DMS 273 treated with DMSO at 0.1 percent for 48 hours (cell line): ENCODE measurements at regions not wholly inside any gene's neighbourhood (a gene's known extent, or its start where the extent isn't known, plus 50 kb on each side); places are given as distances from the start of the nearest gene placed in this dataset.
"Not testable (repeated sequence)": the region's sequence is repeated elsewhere in the genome, so short reads cannot be mapped to it uniquely, and the experiment has no call there.

Experiments
- DNase-seq: peaks from one replicate; lab custom pipeline; 2025; lab: John Stamatoyannopoulos, UW

DNA sequence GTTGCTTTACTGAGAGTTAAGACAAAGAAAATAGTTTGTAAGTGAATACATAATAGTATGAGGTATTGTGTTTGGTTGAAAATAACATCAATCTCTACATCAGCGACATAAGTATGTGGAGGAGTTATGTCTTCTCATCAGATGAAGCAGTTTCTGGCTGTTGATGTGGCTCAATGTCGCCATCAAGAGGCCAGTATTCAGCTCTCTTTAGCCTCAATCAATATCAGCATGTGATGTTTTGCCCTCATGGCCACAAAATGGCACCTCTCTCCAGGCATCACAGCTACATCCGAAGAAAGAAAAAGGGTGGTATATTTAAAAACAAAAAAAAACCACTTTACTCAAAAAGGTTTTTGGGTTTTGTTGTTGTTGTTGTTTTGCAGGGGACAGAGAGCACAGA lies 302.3 kb upstream of the TMEM132C start:
- no peak for DNase-seq

DNA sequence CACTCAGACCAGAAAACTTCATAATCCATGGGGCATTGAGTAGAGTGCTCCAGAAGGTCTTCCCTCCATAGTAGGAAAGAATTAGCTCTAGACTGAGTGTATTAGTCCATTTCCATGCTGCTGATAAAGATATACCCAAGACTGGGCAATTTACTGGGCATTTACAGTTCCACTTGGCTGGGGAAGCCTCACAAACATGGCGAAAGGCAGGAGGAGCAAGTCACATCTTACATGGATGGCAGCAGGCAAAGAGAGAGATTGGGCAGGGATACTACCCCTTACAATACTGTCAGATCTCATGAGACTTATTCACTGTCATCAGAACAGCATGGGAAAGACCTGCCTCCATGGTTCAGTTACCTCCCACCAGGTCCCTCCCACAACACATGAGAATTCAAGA lies 300.6 kb upstream of the TMEM132C start:
- no peak for DNase-seq

DNA sequence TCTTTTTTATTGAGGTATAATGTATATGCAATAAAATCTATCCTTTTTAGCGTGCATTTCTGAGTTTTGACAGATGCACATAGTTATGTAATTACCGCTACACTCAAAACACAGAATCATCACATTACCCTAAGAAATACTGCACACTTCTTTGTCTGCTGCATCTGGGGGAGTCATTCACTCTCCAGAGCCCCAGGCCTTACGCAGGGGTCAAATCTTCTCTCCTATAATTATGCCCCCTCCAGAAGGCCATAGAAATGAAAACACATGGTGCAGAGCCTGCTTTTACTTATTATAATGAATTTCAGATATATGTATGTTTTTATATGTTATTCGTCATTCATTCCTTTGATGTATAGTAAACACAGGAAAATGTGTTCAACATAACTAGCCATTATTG lies 296.5 kb upstream of the TMEM132C start:
- no peak for DNase-seq

DNA sequence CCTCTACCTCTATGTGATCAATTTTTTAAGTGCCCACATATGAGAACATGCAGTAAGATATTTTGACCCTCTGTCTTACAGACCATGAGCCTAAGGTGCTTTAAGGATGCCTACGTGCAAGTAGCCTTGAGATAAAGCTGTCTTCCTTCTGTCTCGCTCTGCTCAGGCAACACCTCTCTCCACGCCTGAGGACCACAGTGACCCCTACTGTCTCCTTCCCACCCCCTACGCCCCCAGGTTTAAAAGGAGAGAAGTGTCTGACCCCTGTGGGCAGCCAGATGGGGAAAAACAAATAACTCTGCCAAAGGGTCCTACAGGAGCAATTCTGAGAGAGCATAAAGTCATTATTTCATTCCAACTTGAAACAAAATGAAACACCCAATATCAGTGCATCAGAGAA lies 286.4 kb upstream of the TMEM132C start:
- no peak for DNase-seq

DNA sequence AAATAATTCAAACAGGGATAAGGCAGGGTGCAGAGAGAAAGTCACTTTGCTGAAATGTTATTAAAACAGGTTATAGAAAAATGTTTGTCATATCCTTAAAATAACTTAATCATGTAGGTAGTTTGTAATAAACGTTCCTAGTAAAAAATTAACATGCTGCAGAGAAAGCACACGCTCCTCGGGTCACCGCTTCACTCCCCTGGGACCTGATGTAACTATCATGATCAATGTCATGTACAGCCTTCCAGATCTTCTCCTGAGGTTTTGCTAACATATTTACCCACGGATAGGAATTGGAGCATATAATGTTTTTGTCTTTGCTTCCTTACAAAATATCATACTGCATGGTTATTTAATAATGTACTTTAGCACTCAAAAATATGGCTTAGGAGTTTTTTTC lies 285.1 kb upstream of the TMEM132C start:
- no peak for DNase-seq

DNA sequence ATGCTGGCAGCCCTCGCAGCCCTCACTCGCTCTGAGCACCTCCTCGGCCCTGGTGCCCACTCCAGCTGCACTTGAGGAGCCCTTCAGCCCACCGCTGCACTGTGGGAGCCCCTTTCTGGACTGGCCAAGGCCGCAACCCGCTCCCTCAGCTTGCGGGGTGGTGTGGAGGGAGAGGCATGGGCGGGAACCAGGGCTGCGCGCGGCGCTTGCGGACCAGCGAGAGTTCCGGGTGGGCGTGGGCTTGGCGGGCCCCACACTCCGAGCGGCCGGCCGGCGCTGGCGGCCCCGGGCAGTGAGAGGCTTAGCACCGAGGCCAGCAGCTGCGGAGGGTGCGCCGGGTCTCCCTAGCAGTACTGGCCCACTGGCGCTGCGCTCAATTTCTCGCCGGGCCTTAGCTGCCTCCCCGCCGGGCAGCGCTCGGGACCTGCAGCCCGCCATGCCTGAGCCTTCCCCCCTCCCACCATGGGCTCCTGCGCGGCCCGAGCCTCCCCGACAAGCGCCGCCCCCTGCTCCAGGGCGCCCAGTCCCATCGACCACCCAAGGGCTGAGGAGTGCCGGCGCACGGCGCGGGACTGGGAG lies 283.7 kb upstream of the TMEM132C start:
- not testable (repeated sequence) for DNase-seq

DNA sequence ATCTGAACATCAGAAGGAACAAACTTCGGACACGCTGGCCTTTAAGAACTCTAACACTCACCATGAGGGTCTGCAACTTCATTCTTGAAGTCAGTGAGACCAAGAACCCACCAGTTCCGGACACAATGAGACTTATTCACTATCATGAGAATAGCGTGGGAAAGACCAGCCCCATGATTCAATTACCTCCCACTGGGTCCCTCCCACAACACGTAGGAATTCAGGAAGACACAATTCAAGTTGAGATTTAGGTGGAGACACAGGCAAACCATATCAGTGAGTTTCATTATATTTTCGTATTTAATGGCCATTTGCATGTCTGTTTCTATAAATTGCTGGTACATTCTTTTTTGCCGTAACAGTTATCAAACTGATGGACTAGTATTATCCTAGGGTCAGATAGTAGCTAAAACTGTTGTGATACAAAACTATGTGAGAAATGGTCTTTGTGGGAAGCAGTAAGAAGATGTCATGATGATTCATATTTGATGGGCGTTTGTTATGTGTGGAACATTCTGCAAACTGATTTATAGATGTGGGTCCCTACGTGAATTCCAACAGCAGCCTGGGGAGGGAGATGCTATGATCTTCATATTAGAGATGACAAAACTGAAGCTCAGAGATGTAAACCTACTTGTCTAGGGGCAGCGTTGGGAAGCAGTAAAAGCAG lies 282.4 kb upstream of the TMEM132C start:
- no peak for DNase-seq

DNA sequence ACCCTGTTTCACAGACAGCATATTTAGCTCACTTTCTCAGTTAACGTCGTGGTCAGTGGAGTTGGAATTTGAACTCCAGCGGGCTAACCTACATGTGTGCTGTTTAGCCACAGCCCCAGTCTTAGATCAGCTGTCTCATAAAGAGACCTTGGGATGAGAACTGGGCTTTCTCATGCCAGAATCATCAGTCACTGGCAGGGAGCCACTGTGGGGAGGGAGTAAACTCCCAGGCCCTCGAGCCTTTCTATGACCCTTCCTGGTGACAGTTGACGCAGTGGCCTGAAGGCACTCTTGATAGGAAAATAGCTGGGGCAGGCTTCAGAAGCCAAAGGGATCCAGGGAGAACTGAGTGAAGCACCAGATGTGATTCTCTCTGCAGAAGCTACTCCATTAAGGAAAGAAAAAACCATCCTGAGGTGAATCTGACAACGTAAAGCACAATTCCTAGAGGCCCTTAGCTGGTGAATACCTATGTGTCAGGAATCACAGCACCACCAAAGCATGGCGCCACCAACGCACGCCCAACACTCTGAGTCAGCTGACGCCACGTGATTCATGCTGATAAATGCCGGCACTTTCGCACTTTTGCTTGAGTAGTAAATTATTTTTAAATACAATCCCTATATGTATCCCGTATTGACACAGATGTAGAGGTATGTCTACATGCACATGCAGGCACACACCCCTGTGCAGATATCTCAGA lies 279.6 kb upstream of the TMEM132C start:
- DNase-seq = no peak

DNA sequence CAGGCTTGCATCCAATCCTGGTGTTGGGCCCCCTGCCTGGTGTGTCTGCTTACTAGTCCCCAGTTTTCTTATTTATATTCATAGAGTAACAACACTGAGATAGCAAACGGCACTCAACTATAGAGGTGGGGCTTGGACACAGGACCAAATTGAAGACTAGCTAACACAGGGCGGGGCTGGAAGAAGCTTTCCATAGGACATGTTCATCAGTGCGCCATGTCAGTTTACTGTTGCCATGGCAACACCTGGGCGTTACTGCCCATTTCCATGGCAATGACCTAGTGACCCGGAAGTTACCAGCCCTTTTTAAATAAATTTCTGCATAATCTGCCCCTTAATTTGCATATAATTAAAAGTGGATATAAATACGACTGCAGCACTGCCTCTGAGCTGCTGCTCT lies 275.5 kb upstream of the TMEM132C start:
- no peak for DNase-seq

DNA sequence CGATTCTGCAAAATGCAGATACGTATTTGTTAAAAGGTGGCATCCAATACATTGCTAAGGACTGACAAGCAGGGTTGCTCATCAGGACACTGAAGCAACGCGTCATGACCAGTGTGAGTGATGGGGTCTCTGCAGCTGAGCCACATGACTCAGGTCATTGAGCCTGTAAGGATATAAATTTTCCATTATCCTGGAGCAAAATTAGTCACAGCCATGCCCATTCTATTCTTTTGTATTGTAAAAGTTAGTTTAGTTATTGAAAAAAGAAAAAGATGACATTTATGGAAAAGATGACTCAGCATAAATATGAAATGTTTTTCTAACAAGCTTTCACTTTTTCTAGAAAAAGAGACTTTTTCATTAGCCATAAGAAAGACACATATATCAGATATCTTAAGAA lies 268.0 kb upstream of the TMEM132C start:
- DNase-seq = no peak

DNA sequence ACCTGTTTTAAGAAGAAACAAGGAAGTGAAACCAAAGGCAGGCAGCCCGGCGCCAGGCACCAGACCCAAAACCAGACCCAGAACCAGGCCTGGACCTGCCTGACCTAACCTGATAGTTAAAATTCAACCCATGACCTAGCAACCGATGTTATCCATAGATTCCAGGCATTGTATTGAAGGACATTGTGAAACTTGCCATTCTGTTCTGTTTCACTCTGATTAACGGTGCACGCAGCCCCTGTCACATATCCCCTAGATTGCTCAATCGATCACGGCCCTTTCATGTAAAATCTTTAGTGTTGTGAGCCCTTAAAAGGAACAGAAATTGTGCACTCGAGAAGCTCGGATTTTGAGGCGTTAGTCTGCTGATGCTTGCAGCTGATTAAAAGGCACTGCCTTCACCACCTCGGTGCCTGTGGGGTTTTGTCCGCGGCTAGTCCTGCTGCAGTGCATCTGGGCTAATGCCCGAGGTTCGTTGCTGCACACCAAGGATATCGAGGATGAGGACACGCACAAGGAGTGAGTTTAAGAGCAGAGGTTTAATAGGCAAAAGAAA lies 262.5 kb upstream of the TMEM132C start:
- DNase-seq = no peak

DNA sequence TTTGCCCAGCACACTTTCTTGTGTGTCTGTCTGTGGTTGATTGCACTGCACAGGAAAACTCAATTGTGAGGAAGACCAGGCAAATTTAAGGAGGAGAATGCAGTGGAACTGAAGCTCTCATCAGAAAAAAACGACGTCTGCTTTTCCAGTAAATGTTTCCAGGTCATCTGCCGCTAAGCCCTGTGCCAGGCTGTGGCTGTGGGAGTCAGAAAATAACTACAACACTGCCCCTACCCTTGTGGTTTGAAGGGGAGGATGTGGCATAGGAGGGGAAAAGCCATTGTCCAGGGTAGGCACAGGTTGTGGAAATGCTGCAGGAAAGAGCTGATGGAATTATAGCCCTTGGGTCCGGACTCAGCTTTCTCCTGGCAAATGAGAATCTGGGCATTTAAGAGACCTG lies 259.7 kb upstream of the TMEM132C start:
- no peak for DNase-seq

DNA sequence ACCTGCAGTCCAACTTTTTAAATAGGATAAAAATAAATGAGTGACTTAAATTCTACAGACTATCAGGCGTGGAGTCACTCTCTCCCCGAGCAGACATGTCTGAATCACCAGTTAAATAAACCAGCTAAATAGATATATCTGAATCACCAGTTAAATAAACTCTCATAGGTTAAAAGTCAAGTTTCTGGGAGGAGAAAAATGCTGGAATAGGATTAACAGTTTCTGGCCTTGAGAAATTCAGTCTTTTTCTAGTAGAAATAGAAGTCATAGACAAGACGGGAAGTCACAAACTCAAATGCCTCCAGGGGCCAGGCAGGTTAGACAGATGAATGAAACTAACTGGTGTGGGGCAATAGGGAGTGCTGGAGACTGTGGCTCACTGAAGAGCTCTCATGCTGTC lies 258.6 kb upstream of the TMEM132C start:
- no peak for DNase-seq

DNA sequence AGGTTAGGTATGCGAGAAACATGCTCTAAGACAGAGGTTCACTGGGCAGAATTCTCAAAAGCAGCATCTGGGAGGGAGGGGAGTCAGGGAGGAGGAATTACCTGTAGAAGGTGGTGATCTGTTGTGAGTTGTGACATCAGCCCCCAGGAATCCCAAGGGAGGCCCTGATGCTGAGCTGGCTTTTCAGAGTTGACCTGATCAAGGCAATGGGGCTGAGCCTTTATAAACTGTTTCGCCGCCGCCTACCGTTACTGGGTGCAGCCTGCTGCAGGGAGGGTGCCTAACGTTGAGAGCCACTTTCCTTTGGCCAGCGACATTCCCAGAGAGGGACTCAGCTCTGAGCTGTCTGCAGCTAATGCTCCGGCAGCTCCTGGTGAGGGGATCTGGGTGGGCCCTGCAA lies 257.9 kb upstream of the TMEM132C start:
- no peak for DNase-seq

DNA sequence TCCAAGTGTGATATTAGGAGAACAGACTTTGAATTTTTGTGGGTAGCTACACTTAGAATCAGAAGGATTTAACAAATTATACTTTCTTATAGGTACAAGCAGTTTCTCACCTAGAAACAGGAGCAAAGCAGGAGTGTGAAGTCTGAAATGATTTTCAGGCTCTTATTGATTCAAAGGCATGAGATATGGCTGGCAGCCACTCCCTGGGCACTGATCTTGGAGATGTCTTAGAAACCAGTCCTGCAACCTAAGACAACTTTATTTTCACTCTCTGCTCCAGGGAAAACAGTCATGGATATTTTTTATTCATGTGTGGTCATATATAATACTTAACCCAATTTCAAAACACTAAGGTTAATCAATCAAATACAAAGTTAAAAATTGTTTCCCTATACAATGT lies 254.9 kb upstream of the TMEM132C start:
- no peak for DNase-seq

DNA sequence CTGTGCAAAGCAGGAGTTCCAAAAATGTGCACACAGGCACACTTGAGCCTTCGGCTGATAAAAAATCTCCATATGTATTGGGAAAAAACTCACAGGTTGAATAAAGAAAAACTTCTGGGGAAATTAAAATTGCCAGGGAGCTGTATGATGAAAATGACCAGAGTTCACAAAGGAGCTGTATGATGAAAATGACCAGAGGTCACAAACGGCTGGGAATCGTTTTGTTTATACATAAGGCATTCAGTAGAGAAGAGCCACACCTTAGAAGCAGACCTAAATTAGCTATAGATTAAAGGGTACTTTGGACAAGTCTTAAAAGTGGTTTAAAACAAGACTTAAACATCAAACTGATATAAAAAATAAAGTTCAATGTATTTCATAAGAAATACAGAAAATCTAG lies 251.7 kb upstream of the TMEM132C start:
- DNase-seq = no peak

DNA sequence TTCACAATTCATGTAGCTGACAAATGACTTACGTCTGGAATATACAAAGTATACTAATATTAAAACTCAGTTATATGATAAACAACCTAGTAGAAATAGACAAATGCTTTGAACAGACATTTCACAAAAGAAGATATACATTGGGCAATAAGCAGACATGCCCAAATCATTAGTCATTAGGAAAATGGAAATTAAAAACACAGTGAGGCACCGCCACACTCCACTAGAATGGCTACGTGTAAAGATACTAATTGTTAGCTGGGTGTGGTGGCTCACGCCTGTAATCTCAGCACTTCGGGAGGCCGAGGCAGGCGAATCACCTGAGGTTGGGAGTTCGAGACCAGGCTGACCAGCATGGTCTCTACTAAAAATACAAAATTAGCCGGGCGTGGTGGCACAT lies 248.9 kb upstream of the TMEM132C start:
- no peak for DNase-seq

DNA sequence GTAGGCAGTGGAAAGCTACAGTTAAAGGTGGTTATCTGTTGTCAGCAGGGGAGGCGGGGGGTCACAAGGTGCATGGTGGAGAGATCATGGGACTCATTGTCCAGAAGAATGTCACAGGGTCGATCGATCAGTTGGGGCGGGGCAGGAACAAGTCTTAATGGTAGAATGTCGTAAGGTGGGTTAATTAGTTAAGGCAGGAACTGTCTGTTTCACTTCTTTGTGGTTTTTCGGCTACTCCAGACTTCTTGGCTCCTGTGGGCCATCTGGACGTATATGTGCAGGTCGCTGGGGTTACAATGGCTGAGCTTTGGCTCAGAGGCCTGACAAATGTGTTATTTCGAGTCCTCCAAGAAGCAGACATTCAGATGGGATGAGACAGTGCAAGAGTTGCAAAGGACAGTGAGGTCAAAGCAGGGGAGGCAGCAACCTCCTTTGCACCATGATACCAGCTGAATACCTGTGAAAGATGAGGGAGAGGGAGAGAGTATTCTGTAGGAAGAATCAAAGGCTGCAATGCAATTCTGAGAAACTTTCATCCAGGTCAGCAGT lies 246.9 kb upstream of the TMEM132C start:
- DNase-seq = no peak

DNA sequence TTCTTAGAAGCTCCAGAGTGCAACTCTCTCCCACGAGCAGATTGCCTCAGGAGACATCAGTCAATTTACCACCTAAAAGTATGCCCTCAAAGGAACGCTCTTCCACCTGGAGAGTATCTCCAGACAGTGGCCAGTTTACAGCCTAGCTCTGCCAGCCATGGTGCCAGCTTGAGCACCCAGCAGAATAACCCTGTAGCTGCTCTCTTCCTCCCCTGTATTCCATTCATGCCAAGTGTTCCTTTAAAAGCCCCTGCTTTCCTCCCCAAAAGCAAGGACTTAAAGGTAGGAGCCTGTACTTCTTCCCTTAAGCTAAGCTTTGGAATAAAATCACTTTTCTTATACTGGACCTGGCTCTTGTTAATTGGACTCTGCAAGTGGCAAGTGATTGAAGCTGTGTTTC lies 245.4 kb upstream of the TMEM132C start:
- no peak for DNase-seq

DNA sequence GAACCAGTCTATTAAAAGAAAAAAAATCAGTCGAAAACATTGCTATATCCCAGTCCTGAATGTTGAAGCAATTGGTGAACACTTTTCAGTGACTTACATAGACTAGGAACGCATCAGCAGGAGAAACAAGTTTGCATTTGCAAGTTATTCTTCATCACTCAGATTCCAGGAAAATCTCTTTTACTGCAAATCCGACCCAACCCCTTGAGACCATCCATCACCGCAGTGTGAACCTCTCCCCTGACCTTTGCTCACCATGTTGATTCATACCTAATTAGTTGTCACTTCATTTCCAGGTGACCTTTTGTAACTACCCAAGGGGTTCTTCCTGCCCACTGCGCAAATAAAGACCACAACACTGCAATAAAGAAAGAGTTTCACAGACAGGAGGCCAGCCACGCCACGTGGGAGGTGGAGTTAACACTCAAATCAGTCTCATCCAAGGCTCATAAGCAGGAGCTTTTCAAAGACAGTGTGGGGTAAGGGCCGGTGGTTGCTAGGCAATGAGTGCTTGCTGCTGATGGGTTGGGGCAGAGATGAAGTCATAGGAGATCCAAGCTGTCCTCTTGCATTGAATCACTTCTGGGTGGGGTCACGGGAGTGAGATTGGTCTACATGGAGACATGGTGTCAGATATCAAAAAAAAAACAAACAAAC lies 241.3 kb upstream of the TMEM132C start:
- DNase-seq = no peak

DNA sequence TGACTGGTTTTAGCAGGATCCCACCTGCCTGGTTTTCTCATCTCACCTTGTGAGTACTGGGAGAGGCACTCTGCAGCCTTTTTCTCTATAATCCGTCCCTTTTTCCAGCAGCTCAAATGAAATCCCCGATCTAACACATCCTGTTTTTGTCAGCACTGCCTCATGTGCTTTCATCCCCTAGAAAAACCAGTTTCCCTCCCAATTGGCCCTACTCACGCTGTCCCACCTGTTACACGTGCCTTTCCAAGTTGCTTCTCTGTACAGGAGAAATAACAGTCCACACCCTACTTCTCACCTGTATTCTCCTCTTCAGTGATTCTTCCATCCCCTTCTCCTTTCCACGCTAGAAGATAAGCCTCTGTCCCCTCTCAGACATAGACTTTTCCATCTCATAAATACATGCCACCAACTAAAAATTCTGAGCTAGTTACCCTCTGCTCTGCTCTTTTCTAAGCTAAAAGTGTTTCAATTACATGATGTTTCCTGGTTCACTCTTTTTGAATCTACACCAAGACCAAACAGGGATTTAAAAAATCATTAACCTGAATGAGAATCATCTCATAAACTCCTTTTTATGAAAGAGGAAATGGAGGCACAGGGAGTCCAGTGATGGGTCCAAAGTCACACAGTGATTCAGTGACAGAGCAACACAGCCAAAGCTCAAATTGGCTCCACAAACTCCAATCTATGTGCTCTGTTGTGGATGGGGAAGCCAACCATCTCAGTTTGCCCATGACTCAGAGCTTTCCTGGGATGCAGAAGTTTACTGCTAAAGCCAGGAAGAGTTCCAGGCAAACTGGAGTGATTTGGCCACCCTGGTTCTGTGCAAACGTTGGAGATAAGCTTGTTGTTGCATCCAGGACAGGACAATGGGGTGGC lies 240.0 kb upstream of the TMEM132C start:
- DNase-seq = no peak

DNA sequence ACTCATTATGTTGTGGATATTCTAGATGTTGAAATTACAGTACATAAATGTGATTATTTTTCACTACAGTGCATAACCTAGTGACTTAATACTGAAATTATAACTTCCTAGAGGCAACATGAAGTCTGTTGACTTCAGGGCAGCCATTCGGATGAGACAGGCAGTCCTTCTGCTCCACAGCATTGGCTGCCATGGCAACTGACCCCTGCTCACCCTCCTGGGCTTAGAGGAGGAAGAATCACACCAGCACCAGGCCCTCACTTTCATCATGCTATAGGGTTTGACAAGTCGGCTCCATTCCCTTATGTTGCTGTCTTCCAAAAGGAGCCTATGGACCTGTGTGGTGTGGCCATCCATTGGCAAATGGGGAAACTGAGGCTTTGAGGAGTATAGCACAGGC lies 233.5 kb upstream of the TMEM132C start:
- no peak for DNase-seq
